Spinal cord (tissue), 9 donors: ENCODE measurements at regions not wholly inside any gene's neighbourhood (a gene's known extent, or its start where the extent isn't known, plus 50 kb on each side); places are given as distances from the start of the nearest gene placed in this dataset.

Experiments used
- DNase-seq, 6 donors: peaks; one replicate each; pipeline versions ENCODE4 v3.0.0 to v3.0.0-alpha.2; 2013 to 2015; ENCODE audit warnings: low spot score in 6 of 6, low read depth in 4 of 6
- H3K27ac ChIP-seq: one replicate; pipeline ENCODE4 v1.5.1; 2013; ENCODE audit warnings: low read depth, low read length, control low read depth
- H3K27me3 ChIP-seq: one replicate; pipeline ENCODE4 v1.6.1; 2013; ENCODE audit warnings: low read length; ENCODE audit not compliant: control insufficient read depth, insufficient read depth
- H3K36me3 ChIP-seq: one replicate; pipeline ENCODE4 v1.6.1; 2013; ENCODE audit warnings: low read length; ENCODE audit not compliant: control insufficient read depth, insufficient read depth
- H3K4me1 ChIP-seq: one replicate; pipeline ENCODE4 v1.6.1; 2013; ENCODE audit warnings: low read length; ENCODE audit not compliant: control insufficient read depth, insufficient read depth
- H3K4me3 ChIP-seq: one replicate; pipeline ENCODE4 v1.5.1; 2013; ENCODE audit warnings: low read depth, low read length, control low read depth
- H3K9me3 ChIP-seq: one replicate; pipeline ENCODE4 v1.6.1; 2013; ENCODE audit warnings: low read length; ENCODE audit not compliant: control insufficient read depth, insufficient read depth
- WGBS: methylation state at CpG from one replicate; pipeline ENCODE4 v1.1.5; 2013; ENCODE audit warnings: missing lambda C conversion rate; ENCODE audit not compliant: insufficient coverage; 5-methylcytosine and 5-hydroxymethylcytosine counted together
- donor health status: healthy.

- Histone ChIP-seq H3K9me3 (no peaks in the 10 kb centered on the region), H3K4me1 (peaks cover 25% of the 10 kb centered on the region), H3K4me3 (no peak overlapping the region), H3K27ac (no peak overlapping the region), H3K36me3 (no peaks in the 10 kb centered on the region), H3K27me3 (no peaks in the 10 kb centered on the region)
- no peak for DNase-seq
- WGBS: 92% methylated on average over 2 of the region's 3 CpGs
These were observed 353.6 kb upstream of the TNRC6C start for GRCh38 chr17:77604973-77605313.

- Histone ChIP-seq H3K27ac (no peak overlapping the region), H3K9me3 (no peaks in the 10 kb centered on the region), H3K4me3 (no peak overlapping the region), H3K27me3 (no peaks in the 10 kb centered on the region), H3K36me3 (no peaks in the 10 kb centered on the region), H3K4me1 (peaks cover 28% of the 10 kb centered on the region)
- WGBS: 84% methylated on average over 12 of the region's 12 CpGs
- DNase-seq: no peak
These were observed 352.2 kb upstream of the TNRC6C start for GRCh38 chr17:77606146-77606864.

GRCh38 chr17:77606865-77607210 is 351.7 kb upstream of the TNRC6C start:
- no peaks in the 10 kb centered on the region for H3K36me3 ChIP-seq
- no peaks in the 10 kb centered on the region for H3K27me3 ChIP-seq
- WGBS: 93% methylated on average over 3 of the region's 6 CpGs
- DNase-seq: no peak
- no peak overlapping the region for H3K4me3 ChIP-seq
- peaks cover 23% of the 10 kb centered on the region for H3K4me1 ChIP-seq
- no peaks in the 10 kb centered on the region for H3K9me3 ChIP-seq
- H3K27ac ChIP-seq: no peak overlapping the region

GRCh38 chr17:77607606-77608005 is 350.9 kb upstream of the TNRC6C start:
- WGBS: 95% methylated on average over 8 of the region's 8 CpGs
- Histone ChIP-seq H3K4me3 (no peak overlapping the region), H3K27me3 (no peaks in the 10 kb centered on the region), H3K9me3 (no peaks in the 10 kb centered on the region), H3K4me1 (peaks cover 16% of the 10 kb centered on the region), H3K27ac (no peak overlapping the region), H3K36me3 (no peaks in the 10 kb centered on the region)
- DNase-seq: no peak

- Histone ChIP-seq H3K27me3 (no peaks in the 10 kb centered on the region), H3K4me1 (peaks cover 10% of the 10 kb centered on the region), H3K27ac (no peak overlapping the region), H3K36me3 (no peaks in the 10 kb centered on the region), H3K9me3 (no peaks in the 10 kb centered on the region), H3K4me3 (no peak overlapping the region)
- no peak for DNase-seq
- 90% methylated on average over 7 of the region's 10 CpGs for WGBS
These were observed 350.1 kb upstream of the TNRC6C start for GRCh38 chr17:77608431-77608830.

GRCh38 chr17:77609553-77610517 is 348.7 kb upstream of the TNRC6C start:
- WGBS: 65% methylated on average over 15 of the region's 26 CpGs
- peak overlapping the region; percentile 64 for H3K27ac ChIP-seq
- peaks cover 9% of the 10 kb centered on the region for H3K4me1 ChIP-seq
- no peak for DNase-seq
- H3K27me3 ChIP-seq: no peaks in the 10 kb centered on the region
- no peaks in the 10 kb centered on the region for H3K36me3 ChIP-seq
- H3K9me3 ChIP-seq: no peaks in the 10 kb centered on the region
- no peak overlapping the region for H3K4me3 ChIP-seq

- Histone ChIP-seq H3K27ac (peak overlapping the region; percentile 64), H3K4me1 (peaks cover 9% of the 10 kb centered on the region), H3K27me3 (no peaks in the 10 kb centered on the region), H3K4me3 (no peak overlapping the region), H3K36me3 (no peaks in the 10 kb centered on the region), H3K9me3 (no peaks in the 10 kb centered on the region)
- no peak for DNase-seq
- WGBS: 77% methylated on average over 4 of the region's 5 CpGs
These were observed 348.0 kb upstream of the TNRC6C start for GRCh38 chr17:77610518-77610893.

- H3K9me3 ChIP-seq: no peaks in the 10 kb centered on the region
- no peak for DNase-seq
- WGBS: 100% methylated on average over 3 of the region's 9 CpGs
- no peaks in the 10 kb centered on the region for H3K36me3 ChIP-seq
- peak overlapping the region; percentile 64 for H3K27ac ChIP-seq
- no peak overlapping the region for H3K4me3 ChIP-seq
- no peaks in the 10 kb centered on the region for H3K27me3 ChIP-seq
- H3K4me1 ChIP-seq: peaks cover 9% of the 10 kb centered on the region
These were observed 347.5 kb upstream of the TNRC6C start for GRCh38 chr17:77610972-77611521.

GRCh38 chr17:77611791-77612502 is 346.6 kb upstream of the TNRC6C start:
- H3K4me3 ChIP-seq: no peak overlapping the region
- no peaks in the 10 kb centered on the region for H3K9me3 ChIP-seq
- H3K4me1 ChIP-seq: peaks cover 9% of the 10 kb centered on the region
- no peaks in the 10 kb centered on the region for H3K27me3 ChIP-seq
- DNase-seq: no peak
- H3K36me3 ChIP-seq: no peaks in the 10 kb centered on the region
- peak overlapping the region; percentile 64 for H3K27ac ChIP-seq
- 93% methylated on average over 12 of the region's 16 CpGs for WGBS
